HCT116 (cell line): ENCODE measurements at regions not wholly inside any gene's neighbourhood (a gene's known extent, or its start where the extent isn't known, plus 50 kb on each side); places are given as distances from the start of the nearest gene placed in this dataset.

Experiments
- ATAC-seq: fragments of 200-7000 bp; cut with Tn5 transposase; 2 replicates; pipeline ENCODE4 v1.9.1; 2020; ENCODE audit warnings: mild to moderate bottlenecking, moderate library complexity
- BruUV-seq: library from RNA; stranded (reverse); fragments of 400-500 nt; replicated peaks from 2 replicates; lab custom pipeline; 2021; lab: Mats Ljungman, UMichigan
- CTCF ChIA-PET: fragments of 300-600 bp; sonication (Branson Sonifier 250); formaldehyde crosslinking; loops from one replicate; lab custom pipeline; 2021; ENCODE audit warnings: antibody characterized with exemption; lab: Charles Lee
- POLR2A ChIA-PET: fragments of 300-600, 350-600 bp; sonication (Branson Sonifier 250); formaldehyde crosslinking; loops from one replicate; lab custom pipeline; 2021; ENCODE audit warnings: antibody characterized with exemption; lab: Charles Lee
- RAD21 ChIA-PET, 2 experiments: fragments of 300-600 bp; sonication (Branson Sonifier 250); formaldehyde crosslinking; loops; one replicate each; lab custom pipeline; 2023; ENCODE audit warnings: low total read pairs in 2 of 2; ENCODE audit not compliant: uncharacterized antibody in 2 of 2, unreplicated experiment in 2 of 2, low non-redundant PET in 1 of 2; lab: Charles Lee
- DNase-seq: peaks from one replicate; pipeline ENCODE4 v3.0.0-alpha.2; 2010; ENCODE audit warnings: low read depth, low spot score
- H2AFZ ChIP-seq: fragments of 200-600 bp; shearing (Covaris generic), sonication (generic); 2 replicates; pipeline ENCODE4 v1.6.1; 2017; ENCODE audit warnings: low read depth, mixed run types, mixed read lengths, antibody characterized with exemption, low read length; ENCODE audit not compliant: poor library complexity, severe bottlenecking
- H3K27ac ChIP-seq: 2 replicates; pipeline ENCODE4 v1.5.1; 2012; ENCODE audit warnings: low read depth, low read length
- H3K27me3 ChIP-seq: fragments of 200-600 bp; sonication (generic); 2 replicates; pipeline ENCODE4 v1.6.1; 2016; ENCODE audit warnings: mixed run types, low read length, mixed read lengths; ENCODE audit not compliant: insufficient read depth
- H3K36me3 ChIP-seq, 2 experiments: fragments of 200-500 bp in 1 of 2; fragments of 200-600 bp in 1 of 2; sonication (Bioruptor generic) in 1 of 2; sonication (generic) in 1 of 2; 2 replicates each; pipeline versions ENCODE4 v1.5.1 to v1.6.1; 2014 to 2016; ENCODE audit warnings: low read length in 2 of 2, inconsistent platforms in 1 of 2, mixed read lengths in 1 of 2, mixed run types in 1 of 2; ENCODE audit not compliant: insufficient read depth in 2 of 2, control insufficient read depth in 1 of 2
- H3K4me1 ChIP-seq, 2 experiments: fragments of 200-600 bp in 1 of 2; sonication (generic) in 1 of 2; 2 replicates each; pipeline versions ENCODE4 v1.5.1 to v1.6.1; 2012 to 2017; ENCODE audit warnings: low read length in 2 of 2, inconsistent platforms in 1 of 2, mild to moderate bottlenecking in 1 of 2, mixed read lengths in 1 of 2, mixed run types in 1 of 2, moderate library complexity in 1 of 2; ENCODE audit not compliant: insufficient read depth in 2 of 2, control insufficient read depth in 1 of 2
- H3K4me2 ChIP-seq: fragments of 200-600 bp; sonication (generic); 2 replicates; pipeline ENCODE4 v1.6.1; 2017; ENCODE audit warnings: mixed run types, low read length, mixed read lengths
- H3K4me3 ChIP-seq, 2 experiments: fragments of 200-600 bp in 1 of 2; sonication (generic) in 1 of 2; replicated peaks in 1 of 2; 2 replicates each; pipeline ENCODE4 v1.5.1; 2011 to 2016; ENCODE audit warnings: low read length in 2 of 2, control low read depth in 1 of 2, low read depth in 1 of 2, mild to moderate bottlenecking in 1 of 2, mixed read lengths in 1 of 2, mixed run types in 1 of 2
- H3K79me2 ChIP-seq: fragments of 200-600 bp; sonication (generic); 2 replicates; pipeline ENCODE4 v1.6.1; 2017; ENCODE audit warnings: mild to moderate bottlenecking, mixed run types, low read length, moderate library complexity, mixed read lengths; ENCODE audit not compliant: insufficient read depth
- H3K9ac ChIP-seq: fragments of 200-600 bp; sonication (generic); 2 replicates; pipeline ENCODE4 v1.6.1; 2016; ENCODE audit warnings: low read length, mixed read lengths
- H3K9me2 ChIP-seq: fragments of 200-600 bp; sonication (generic), shearing (Covaris generic); 2 replicates; pipeline ENCODE4 v1.6.1; 2017; ENCODE audit warnings: mixed run types, mild to moderate bottlenecking, moderate library complexity; ENCODE audit not compliant: insufficient read depth
- H3K9me3 ChIP-seq, 2 experiments: fragments of 200-500 bp in 1 of 2; fragments of 200-600 bp in 1 of 2; sonication (Bioruptor generic) in 1 of 2; sonication (generic) in 1 of 2; 2 replicates each; pipeline ENCODE4 v1.6.1; 2014 to 2017; ENCODE audit warnings: low read length in 2 of 2, mixed read lengths in 2 of 2, inconsistent platforms in 1 of 2, low read depth in 1 of 2, mild to moderate bottlenecking in 1 of 2, mixed run types in 1 of 2, moderate library complexity in 1 of 2; ENCODE audit not compliant: control insufficient read depth in 1 of 2, insufficient read depth in 1 of 2
- H4K20me1 ChIP-seq: fragments of 200-600 bp; sonication (generic), shearing (Covaris generic); 2 replicates; pipeline ENCODE4 v1.6.1; 2017; ENCODE audit warnings: mixed run types, mild to moderate bottlenecking, moderate library complexity; ENCODE audit not compliant: insufficient read depth
- CEBPB ChIP-seq: IDR thresholded peaks from 2 replicates; pipeline ENCODE4 v1.6.1; 2012; ENCODE audit warnings: low read depth
- CTCF ChIP-seq, 3 experiments: fragments of 200-600 bp in 1 of 3; sonication (generic) in 1 of 3; IDR thresholded peaks in 2 of 3; conservative IDR thresholded peaks in 1 of 3; 2 replicates each; pipeline ENCODE4 v1.5.1; 2012 to 2017; ENCODE audit warnings: low read depth in 2 of 3, low read length in 2 of 3, antibody characterized with exemption in 1 of 3, borderline replicate concordance in 1 of 3, control low read depth in 1 of 3, mild to moderate bottlenecking in 1 of 3, mixed read lengths in 1 of 3, mixed run types in 1 of 3, moderate library complexity in 1 of 3; ENCODE audit not compliant: insufficient read depth in 1 of 3
- EGR1 ChIP-seq: IDR thresholded peaks from 2 replicates; pipeline ENCODE4 v1.6.1; 2012; ENCODE audit warnings: low read depth
- EZH2 ChIP-seq: fragments of 200-600 bp; sonication (generic); IDR thresholded peaks from 2 replicates; pipeline ENCODE4 v1.6.1; 2017; ENCODE audit warnings: antibody characterized with exemption, mixed run types
- FOSL1 ChIP-seq: IDR thresholded peaks from 2 replicates; pipeline ENCODE4 v1.6.1; 2012; ENCODE audit warnings: low read depth
- JUND ChIP-seq: IDR thresholded peaks from 2 replicates; pipeline ENCODE4 v1.6.1; 2012
- REST ChIP-seq: IDR thresholded peaks from 2 replicates; pipeline ENCODE4 v1.6.1; 2012; ENCODE audit warnings: low read depth
- SP1 ChIP-seq: IDR thresholded peaks from 2 replicates; pipeline ENCODE4 v1.6.1; 2012; ENCODE audit warnings: low read depth
- SRF ChIP-seq: IDR thresholded peaks from 2 replicates; pipeline ENCODE4 v1.6.1; 2012; ENCODE audit warnings: low read depth
- ZBTB33 ChIP-seq: IDR thresholded peaks from 2 replicates; pipeline ENCODE4 v1.6.1; 2011; ENCODE audit warnings: mild to moderate bottlenecking, low read length, moderate library complexity; ENCODE audit not compliant: insufficient replicate concordance; ENCODE audit errors: extremely low read depth
- intact Hi-C: fragments of 100-400 bp; cut with micrococcal nuclease; formaldehyde crosslinking; loops from 2 replicates; pipeline ENCODE4 v1.10.0; 2022

- intact Hi-C loops = no loop called here
- no peaks in the 10 kb centered on the region for H3K27me3 ChIP-seq
- TF ChIP-seq EGR1 = no peak
- TF ChIP-seq REST = no peak
- no peak for TF ChIP-seq EZH2
- TF ChIP-seq ZBTB33 = no peak
- TF ChIP-seq CEBPB = no peak
- TF ChIP-seq JUND = no peak
- TF ChIP-seq FOSL1 = no peak
- TF ChIP-seq SP1 = no peak
- TF ChIP-seq CTCF (IDR thresholded peaks at IDR 0.05 in 2 of 3, conservative IDR thresholded peaks at IDR 0.05 in 1 of 3; ENCODE audit: borderline replicate concordance in 1 of 3, insufficient read depth in 1 of 3, low read depth in 2 of 3, low read length in 2 of 3) = no peak
- TF ChIP-seq SRF = no peak
- no peak overlapping the region for H3K9ac ChIP-seq
- CTCF ChIA-PET = no interaction called here
- ATAC-seq = no peak
- H4K20me1 ChIP-seq = no peaks in the 10 kb centered on the region
- no peaks in the 10 kb centered on the region for H3K4me1 ChIP-seq
- no peaks in the 10 kb centered on the region for H3K9me3 ChIP-seq
- BruUV-seq = no TSS peak
- H3K27ac ChIP-seq = no peak overlapping the region
- RAD21 ChIA-PET = no interaction called here
- no peaks in the 10 kb centered on the region for H3K79me2 ChIP-seq
- H3K36me3 ChIP-seq = no peaks in the 10 kb centered on the region
- H3K4me3 ChIP-seq = no peak overlapping the region
- H3K9me2 ChIP-seq = no peaks in the 10 kb centered on the region
- POLR2A ChIA-PET = no interaction called here
- no peak overlapping the region for H2AFZ ChIP-seq
- DNase-seq = no peak
- no peak overlapping the region for H3K4me2 ChIP-seq
Measured at GRCh38 chr3:147551491-147551890, 142.3 kb downstream of the ZIC1 start.
